ENCODE measurements at regions not wholly inside any gene's neighbourhood (a gene's known extent, or its start where the extent isn't known, plus 50 kb on each side); places are given as distances from the start of the nearest gene placed in this dataset.

- TF ChIP-seq CTCF (IDR thresholded peaks at IDR 0.05; ENCODE audit: insufficient read depth, low read depth, low read length) (no peak), EZH2 (IDR thresholded peaks at IDR 0.05; ENCODE audit: insufficient read depth, low read length) (no peak)
These were observed 203.4 kb downstream of the SYK start for GRCh38 chr9:91004992-91005391.

Measured in astrocyte (in vitro differentiated cells and primary cell).